HCT116 (cell line): ENCODE measurements at regions not wholly inside any gene's neighbourhood (a gene's known extent, or its start where the extent isn't known, plus 50 kb on each side); places are given as distances from the start of the nearest gene placed in this dataset.

Experiments used
- CBX3 ChIP-seq: IDR thresholded peaks from 2 replicates; pipeline ENCODE4 v1.6.1; 2012; ENCODE audit warnings: low read depth
- ELF1 ChIP-seq: IDR thresholded peaks from 2 replicates; pipeline ENCODE4 v1.6.1; 2012; ENCODE audit warnings: low read depth, borderline replicate concordance
- EZH2 ChIP-seq: fragments of 200-600 bp; sonication (generic); IDR thresholded peaks from 2 replicates; pipeline ENCODE4 v1.6.1; 2017; ENCODE audit warnings: antibody characterized with exemption, mixed run types
- EZH2phosphoT487 ChIP-seq: fragments of 200-600 bp; IDR thresholded peaks from 2 replicates; pipeline ENCODE4 v1.6.1; 2018; ENCODE audit warnings: antibody characterized with exemption, borderline replicate concordance
- POLR2A ChIP-seq: IDR thresholded peaks from 2 replicates; pipeline ENCODE4 v1.7.0; 2011; ENCODE audit warnings: borderline replicate concordance; ENCODE audit not compliant: insufficient read depth, insufficient read length; ENCODE audit errors: extremely low read depth
- POLR2AphosphoS5 ChIP-seq: IDR thresholded peaks from 2 replicates; pipeline ENCODE4 v1.6.1; 2011; ENCODE audit warnings: mild to moderate bottlenecking, low read depth, low read length, moderate library complexity
- RAD21 ChIP-seq: IDR thresholded peaks from 2 replicates; pipeline ENCODE4 v1.6.1; 2012; ENCODE audit warnings: low read depth, mild to moderate bottlenecking
- REST ChIP-seq: IDR thresholded peaks from 2 replicates; pipeline ENCODE4 v1.6.1; 2012; ENCODE audit warnings: low read depth
- SIN3A ChIP-seq: IDR thresholded peaks from 2 replicates; pipeline ENCODE4 v1.6.1; 2012; ENCODE audit warnings: low read depth
- SP1 ChIP-seq: IDR thresholded peaks from 2 replicates; pipeline ENCODE4 v1.6.1; 2012; ENCODE audit warnings: low read depth
- SRF ChIP-seq: IDR thresholded peaks from 2 replicates; pipeline ENCODE4 v1.6.1; 2012; ENCODE audit warnings: low read depth
- YY1 ChIP-seq: IDR thresholded peaks from 2 replicates; pipeline ENCODE4 v1.6.1; 2011; ENCODE audit warnings: low read length, low read depth, moderate library complexity, mild to moderate bottlenecking; ENCODE audit not compliant: insufficient replicate concordance; ENCODE audit errors: extremely low read depth
- ZNF274 ChIP-seq: fragments of 200-500 bp; sonication (Bioruptor generic); IDR thresholded peaks from 2 replicates; pipeline ENCODE4 v1.6.1; 2014; ENCODE audit warnings: mild to moderate bottlenecking, low read depth, low read length, inconsistent platforms
- TF ChIP-seq, protein P1 (sequence below), 3 experiments: fragments of 200-600 bp in 1 of 3; sonication (generic) in 1 of 3; IDR thresholded peaks in 2 of 3; conservative IDR thresholded peaks in 1 of 3; 2 replicates each; pipeline ENCODE4 v1.5.1; 2012 to 2017; ENCODE audit warnings: low read depth in 2 of 3, low read length in 2 of 3, antibody characterized with exemption in 1 of 3, borderline replicate concordance in 1 of 3, control low read depth in 1 of 3, mild to moderate bottlenecking in 1 of 3, mixed read lengths in 1 of 3, mixed run types in 1 of 3, moderate library complexity in 1 of 3; ENCODE audit not compliant: insufficient read depth in 1 of 3

GRCh38 chr6:44699082-44699481 lies 311.6 kb downstream of the CDC5L start:
- TF ChIP-seq SRF (no peak), EZH2 (no peak), POLR2AphosphoS5 (no peak), CBX3 (no peak), RAD21 (no peak), ELF1 (no peak), SP1 (no peak), EZH2phosphoT487 (no peak), POLR2A (no peak), YY1 (no peak), REST (no peak), ZNF274 (no peak), SIN3A (no peak)
- TF ChIP-seq, protein P1, sequence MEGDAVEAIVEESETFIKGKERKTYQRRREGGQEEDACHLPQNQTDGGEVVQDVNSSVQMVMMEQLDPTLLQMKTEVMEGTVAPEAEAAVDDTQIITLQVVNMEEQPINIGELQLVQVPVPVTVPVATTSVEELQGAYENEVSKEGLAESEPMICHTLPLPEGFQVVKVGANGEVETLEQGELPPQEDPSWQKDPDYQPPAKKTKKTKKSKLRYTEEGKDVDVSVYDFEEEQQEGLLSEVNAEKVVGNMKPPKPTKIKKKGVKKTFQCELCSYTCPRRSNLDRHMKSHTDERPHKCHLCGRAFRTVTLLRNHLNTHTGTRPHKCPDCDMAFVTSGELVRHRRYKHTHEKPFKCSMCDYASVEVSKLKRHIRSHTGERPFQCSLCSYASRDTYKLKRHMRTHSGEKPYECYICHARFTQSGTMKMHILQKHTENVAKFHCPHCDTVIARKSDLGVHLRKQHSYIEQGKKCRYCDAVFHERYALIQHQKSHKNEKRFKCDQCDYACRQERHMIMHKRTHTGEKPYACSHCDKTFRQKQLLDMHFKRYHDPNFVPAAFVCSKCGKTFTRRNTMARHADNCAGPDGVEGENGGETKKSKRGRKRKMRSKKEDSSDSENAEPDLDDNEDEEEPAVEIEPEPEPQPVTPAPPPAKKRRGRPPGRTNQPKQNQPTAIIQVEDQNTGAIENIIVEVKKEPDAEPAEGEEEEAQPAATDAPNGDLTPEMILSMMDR (IDR thresholded peaks at IDR 0.05 in 2 of 3, conservative IDR thresholded peaks at IDR 0.05 in 1 of 3; ENCODE audit: borderline replicate concordance in 1 of 3, insufficient read depth in 1 of 3, low read depth in 2 of 3, low read length in 2 of 3), result no peak
